ENCODE measurements at regions not wholly inside any gene's neighbourhood (a gene's known extent, or its start where the extent isn't known, plus 50 kb on each side); places are given as distances from the start of the nearest gene placed in this dataset.

- TF ChIP-seq, protein P1, sequence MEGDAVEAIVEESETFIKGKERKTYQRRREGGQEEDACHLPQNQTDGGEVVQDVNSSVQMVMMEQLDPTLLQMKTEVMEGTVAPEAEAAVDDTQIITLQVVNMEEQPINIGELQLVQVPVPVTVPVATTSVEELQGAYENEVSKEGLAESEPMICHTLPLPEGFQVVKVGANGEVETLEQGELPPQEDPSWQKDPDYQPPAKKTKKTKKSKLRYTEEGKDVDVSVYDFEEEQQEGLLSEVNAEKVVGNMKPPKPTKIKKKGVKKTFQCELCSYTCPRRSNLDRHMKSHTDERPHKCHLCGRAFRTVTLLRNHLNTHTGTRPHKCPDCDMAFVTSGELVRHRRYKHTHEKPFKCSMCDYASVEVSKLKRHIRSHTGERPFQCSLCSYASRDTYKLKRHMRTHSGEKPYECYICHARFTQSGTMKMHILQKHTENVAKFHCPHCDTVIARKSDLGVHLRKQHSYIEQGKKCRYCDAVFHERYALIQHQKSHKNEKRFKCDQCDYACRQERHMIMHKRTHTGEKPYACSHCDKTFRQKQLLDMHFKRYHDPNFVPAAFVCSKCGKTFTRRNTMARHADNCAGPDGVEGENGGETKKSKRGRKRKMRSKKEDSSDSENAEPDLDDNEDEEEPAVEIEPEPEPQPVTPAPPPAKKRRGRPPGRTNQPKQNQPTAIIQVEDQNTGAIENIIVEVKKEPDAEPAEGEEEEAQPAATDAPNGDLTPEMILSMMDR (IDR thresholded peaks at IDR 0.05; ENCODE audit: unreplicated experiment) = no peak
- no peak for DNase-seq (ENCODE audit: low spot score in 2 of 2, unreplicated experiment in 2 of 2)
- H3K36me3 Mint-ChIP-seq = no peaks in the 10 kb centered on the region
- peaks cover 5% of the 10 kb centered on the region for H3K4me1 Mint-ChIP-seq
- H3K4me3 Mint-ChIP-seq = no peak overlapping the region
- peaks cover 5% of the 10 kb centered on the region for H3K9me3 Mint-ChIP-seq
- no peak overlapping the region for H3K27ac Mint-ChIP-seq
- H3K27me3 Mint-ChIP-seq (ENCODE audit: low read depth) = peaks cover 45% of the 10 kb centered on the region
Measured at GRCh38 chr5:66329078-66329477, 185.0 kb downstream of the SREK1 start.

DNA sequence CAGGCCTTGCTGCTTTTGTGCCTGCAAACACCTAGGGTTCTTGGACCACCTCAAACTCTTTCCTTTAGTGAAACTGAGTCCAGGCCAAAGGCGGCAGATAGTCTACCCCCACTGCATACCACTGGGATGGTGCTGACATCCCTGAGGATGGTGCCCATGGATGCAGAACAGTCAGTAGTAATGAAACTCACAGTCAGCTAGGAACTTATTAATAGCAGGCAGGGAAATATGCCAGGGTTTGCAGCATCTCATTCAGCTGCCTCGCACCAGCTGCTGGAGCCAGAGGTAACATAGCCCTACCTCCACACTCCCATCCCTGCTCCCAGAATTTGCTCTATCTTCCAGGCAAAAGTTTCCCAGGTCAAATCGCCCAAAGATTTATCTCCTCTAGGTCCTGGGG is 189.1 kb downstream of the SREK1 start:
- Mint-ChIP-seq H3K36me3 (no peaks in the 10 kb centered on the region), H3K27me3 (ENCODE audit: low read depth) (peaks cover 42% of the 10 kb centered on the region), H3K4me1 (peaks cover 10% of the 10 kb centered on the region), H3K9me3 (peaks cover 5% of the 10 kb centered on the region), H3K4me3 (no peak overlapping the region), H3K27ac (no peak overlapping the region)
- DNase-seq (ENCODE audit: low spot score in 2 of 2, unreplicated experiment in 2 of 2) = no peak
- TF ChIP-seq, protein P1 (IDR thresholded peaks at IDR 0.05; ENCODE audit: unreplicated experiment) = no peak

DNA sequence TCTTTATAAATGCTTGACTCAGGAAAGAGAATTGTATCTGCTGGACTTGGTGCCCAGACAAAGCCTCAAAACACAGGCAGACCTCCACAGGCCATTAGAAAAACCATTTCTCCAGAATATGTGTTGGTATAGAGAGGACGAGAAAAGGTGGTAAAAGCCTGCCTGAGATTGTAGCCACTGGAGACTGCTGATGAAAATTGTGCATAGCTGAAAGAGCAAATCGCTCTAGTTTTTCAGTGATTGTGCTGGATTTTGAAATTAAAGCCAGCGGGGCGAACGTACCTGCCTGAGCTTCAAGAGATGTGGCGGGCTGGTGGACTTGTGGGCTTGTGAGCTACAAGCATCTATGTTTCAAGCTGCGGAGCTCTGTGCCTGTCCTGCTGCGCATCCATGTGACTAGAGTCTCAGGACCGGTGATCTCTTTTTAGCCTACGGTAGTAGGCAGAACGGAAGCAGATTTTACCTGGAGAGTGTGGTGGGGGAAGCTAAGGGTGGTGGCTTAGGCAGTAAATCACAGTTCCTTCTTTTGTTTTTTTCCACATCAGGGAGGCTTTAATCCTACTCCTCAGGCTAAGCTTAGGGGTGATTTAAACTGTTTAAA is 193.6 kb downstream of the SREK1 start:
- no peak for DNase-seq (ENCODE audit: low spot score in 2 of 2, unreplicated experiment in 2 of 2)
- Mint-ChIP-seq H3K4me1 (peaks cover 12% of the 10 kb centered on the region), H3K27me3 (ENCODE audit: low read depth) (peaks cover 25% of the 10 kb centered on the region), H3K36me3 (no peaks in the 10 kb centered on the region), H3K27ac (no peak overlapping the region), H3K9me3 (peaks cover 3% of the 10 kb centered on the region), H3K4me3 (no peak overlapping the region)
- TF ChIP-seq, protein P1 (IDR thresholded peaks at IDR 0.05; ENCODE audit: unreplicated experiment) = no peak

- H3K4me1 Mint-ChIP-seq = peaks cover 12% of the 10 kb centered on the region
Measured at GRCh38 chr5:66338828-66339227, 194.7 kb downstream of the SREK1 start.

DNA sequence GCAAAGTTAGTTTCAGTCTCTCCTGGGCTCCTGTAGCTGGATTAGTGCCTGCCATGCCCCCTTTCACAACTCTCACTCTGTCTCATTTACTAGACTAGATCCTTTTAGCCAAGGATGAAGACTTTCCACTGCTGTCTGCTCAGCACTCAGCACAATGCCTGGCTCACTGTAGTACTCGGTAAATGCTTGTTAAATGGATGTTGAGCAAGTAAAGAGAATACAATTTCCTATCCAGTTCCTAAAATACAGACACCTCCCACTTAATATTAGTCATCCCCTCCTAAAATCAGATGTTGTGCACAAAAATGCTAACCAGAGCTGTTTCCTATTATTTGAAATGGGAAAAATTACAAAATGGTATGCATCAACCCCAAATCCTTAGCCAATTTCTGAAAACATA is 195.8 kb downstream of the SREK1 start:
- peaks cover 12% of the 10 kb centered on the region for H3K4me1 Mint-ChIP-seq
- peaks cover 10% of the 10 kb centered on the region for H3K27me3 Mint-ChIP-seq (ENCODE audit: low read depth)
- TF ChIP-seq, protein P1 (IDR thresholded peaks at IDR 0.05; ENCODE audit: unreplicated experiment) = no peak
- H3K9me3 Mint-ChIP-seq = peaks cover 3% of the 10 kb centered on the region
- no peaks in the 10 kb centered on the region for H3K36me3 Mint-ChIP-seq
- H3K27ac Mint-ChIP-seq = no peak overlapping the region
- DNase-seq (ENCODE audit: low spot score in 2 of 2, unreplicated experiment in 2 of 2) = no peak
- no peak overlapping the region for H3K4me3 Mint-ChIP-seq

More at GRCh38 chr5:66338828-66339227, 194.7 kb downstream of the SREK1 start:
- Mint-ChIP-seq H3K9me3 (peaks cover 3% of the 10 kb centered on the region), H3K27ac (no peak overlapping the region), H3K27me3 (ENCODE audit: low read depth) (peaks cover 20% of the 10 kb centered on the region), H3K4me3 (no peak overlapping the region), H3K36me3 (no peaks in the 10 kb centered on the region)
- no peak for DNase-seq (ENCODE audit: low spot score in 2 of 2, unreplicated experiment in 2 of 2)
- TF ChIP-seq, protein P1 (IDR thresholded peaks at IDR 0.05; ENCODE audit: unreplicated experiment) = no peak

DNA sequence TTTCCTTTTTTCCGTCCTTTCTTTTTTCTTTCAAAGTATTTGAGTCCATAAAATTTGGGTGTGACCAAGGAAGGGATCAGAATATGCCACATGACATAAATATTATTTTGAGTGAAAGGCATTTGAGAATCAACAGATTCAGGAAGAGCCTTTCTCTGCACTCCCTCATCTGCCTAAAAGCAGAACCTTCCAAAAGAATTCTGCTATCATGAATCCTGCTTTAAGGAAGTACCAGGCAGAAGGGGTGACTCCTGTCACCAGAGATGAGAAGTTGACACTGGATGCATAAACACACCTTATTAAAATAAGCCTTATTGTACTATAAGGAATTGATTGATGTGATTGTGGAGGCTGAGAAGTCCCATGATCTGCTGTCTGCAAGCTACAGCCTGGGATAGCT is 196.7 kb downstream of the SREK1 start:
- DNase-seq (ENCODE audit: low spot score in 2 of 2, unreplicated experiment in 2 of 2) = no peak
- Mint-ChIP-seq H3K27ac (no peak overlapping the region), H3K9me3 (peaks cover 3% of the 10 kb centered on the region), H3K4me3 (no peak overlapping the region), H3K4me1 (peaks cover 12% of the 10 kb centered on the region), H3K27me3 (ENCODE audit: low read depth) (peaks cover 8% of the 10 kb centered on the region), H3K36me3 (no peaks in the 10 kb centered on the region)
- TF ChIP-seq, protein P1 (IDR thresholded peaks at IDR 0.05; ENCODE audit: unreplicated experiment) = no peak

Measured in mesothelial cell of epicardium (in vitro differentiated cells).